HG03575 (cell line): ENCODE measurements at regions not wholly inside any gene's neighbourhood (a gene's known extent, or its start where the extent isn't known, plus 50 kb on each side); places are given as distances from the start of the nearest gene placed in this dataset.
"Not testable (repeated sequence)": the region's sequence is repeated elsewhere in the genome, so short reads cannot be mapped to it uniquely, and the experiment has no call there.

ENCODE experiments used
- ATAC-seq: cut with Tn5 transposase; IDR thresholded peaks from one replicate; pipeline ENCODE4 v1.9.1; 2021; ENCODE audit not compliant: unreplicated experiment, insufficient number of reproducible peaks, low FRiP score; ENCODE audit errors: extremely low read depth

DNA sequence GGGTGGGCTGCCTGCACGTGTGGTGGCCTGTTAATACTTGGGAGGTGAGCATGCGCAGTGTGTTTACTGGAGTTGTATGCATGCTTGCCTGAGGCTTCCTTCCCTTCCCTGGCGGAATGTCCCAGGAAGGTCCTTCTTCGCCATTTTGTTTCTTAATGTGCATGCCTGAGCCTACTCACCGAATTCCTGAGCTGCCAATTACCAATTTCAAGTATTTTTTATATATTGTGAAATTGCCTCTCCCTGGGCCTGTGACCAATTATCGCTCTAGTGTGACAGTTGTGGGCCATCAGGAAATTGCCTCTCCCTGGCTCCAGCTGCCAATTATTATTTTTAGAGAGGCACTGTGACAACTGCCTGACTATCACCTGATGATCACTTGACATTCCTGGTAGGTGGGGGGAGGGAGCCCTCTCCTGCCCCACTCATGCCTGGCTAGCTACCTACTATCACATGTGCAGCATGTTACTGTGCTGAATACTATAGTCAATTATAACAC is 70.0 kb downstream of the FAM50B start:
- ATAC-seq, result no peak

DNA sequence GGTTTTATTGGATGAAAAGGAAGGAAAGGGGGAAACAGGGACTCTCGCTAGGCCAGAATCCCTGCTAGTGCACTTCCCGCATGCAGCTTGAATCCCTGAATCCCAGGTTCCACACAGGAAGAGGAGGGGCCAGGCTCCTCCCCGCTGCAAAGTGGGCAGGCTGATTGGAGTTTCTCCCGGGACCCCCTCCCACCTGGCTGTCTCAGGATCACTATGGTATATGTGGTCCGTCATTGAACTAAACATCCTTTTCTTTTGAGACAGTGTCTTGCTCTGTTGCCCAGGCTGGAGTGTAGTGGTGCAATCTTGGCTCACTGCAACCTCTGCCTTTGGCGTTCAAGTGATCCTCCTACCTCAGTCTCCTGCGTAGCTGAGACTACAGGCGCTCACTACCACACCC is 70.7 kb downstream of the FAM50B start:
- no peak for ATAC-seq

DNA sequence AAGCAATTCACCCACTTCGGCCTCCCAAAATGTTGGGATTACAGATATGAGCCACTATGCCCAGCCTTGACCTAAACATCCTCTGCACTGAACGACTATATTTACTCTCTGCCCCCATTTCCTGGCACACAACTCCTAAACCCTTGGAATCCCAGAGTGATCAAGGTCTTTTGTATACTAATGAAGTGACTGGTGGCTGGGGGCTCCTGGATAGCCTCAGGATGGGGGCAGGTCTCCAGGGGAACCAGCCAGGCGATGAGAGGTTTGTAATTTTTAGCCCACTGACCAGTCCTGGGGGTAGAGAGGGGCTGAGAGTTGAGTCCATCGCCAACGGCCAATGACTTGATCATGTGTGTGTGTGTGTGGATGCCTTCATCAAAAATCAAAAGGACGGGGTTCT is 71.1 kb downstream of the FAM50B start:
- no peak for ATAC-seq

DNA sequence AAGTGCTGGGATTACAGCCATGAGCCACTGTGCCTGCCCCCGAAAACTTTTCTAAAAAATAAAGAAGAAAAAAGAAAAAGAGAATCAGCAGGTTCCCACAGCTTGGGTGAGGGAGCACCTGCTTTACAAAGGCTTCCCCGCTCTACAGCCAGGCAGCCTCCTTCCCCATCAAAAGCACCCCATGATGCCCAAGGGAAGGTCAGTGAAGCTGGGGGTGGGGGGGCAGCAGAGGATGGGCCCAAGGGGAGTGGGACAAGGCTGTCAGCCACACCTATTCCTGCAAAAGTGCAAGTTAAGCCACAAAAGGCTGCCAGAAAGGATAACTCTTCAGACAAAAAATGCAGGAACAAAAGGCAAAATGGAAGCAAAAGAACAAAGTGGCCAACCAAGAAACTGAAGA is 72.5 kb downstream of the FAM50B start:
- no peak for ATAC-seq

DNA sequence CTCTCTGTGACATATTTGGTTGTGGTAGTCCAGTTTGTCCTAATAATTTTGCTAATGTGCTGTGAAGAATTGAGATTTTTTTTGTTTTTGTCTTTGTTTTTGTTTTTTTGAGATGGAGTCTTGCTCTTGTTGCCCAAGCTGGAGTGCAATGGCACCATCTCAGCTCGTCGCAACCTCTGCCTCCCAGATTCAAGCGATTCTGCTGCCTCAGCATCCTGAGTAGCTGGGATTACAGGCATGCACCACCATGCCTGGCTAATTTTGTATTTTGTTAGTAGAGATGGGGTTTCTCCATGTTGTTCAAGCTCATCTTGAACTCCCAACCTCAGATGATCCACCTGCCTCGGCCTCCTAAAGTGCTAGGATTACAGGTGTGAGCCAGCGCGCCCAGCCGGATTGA is 73.4 kb downstream of the FAM50B start:
- not testable (repeated sequence) for ATAC-seq

DNA sequence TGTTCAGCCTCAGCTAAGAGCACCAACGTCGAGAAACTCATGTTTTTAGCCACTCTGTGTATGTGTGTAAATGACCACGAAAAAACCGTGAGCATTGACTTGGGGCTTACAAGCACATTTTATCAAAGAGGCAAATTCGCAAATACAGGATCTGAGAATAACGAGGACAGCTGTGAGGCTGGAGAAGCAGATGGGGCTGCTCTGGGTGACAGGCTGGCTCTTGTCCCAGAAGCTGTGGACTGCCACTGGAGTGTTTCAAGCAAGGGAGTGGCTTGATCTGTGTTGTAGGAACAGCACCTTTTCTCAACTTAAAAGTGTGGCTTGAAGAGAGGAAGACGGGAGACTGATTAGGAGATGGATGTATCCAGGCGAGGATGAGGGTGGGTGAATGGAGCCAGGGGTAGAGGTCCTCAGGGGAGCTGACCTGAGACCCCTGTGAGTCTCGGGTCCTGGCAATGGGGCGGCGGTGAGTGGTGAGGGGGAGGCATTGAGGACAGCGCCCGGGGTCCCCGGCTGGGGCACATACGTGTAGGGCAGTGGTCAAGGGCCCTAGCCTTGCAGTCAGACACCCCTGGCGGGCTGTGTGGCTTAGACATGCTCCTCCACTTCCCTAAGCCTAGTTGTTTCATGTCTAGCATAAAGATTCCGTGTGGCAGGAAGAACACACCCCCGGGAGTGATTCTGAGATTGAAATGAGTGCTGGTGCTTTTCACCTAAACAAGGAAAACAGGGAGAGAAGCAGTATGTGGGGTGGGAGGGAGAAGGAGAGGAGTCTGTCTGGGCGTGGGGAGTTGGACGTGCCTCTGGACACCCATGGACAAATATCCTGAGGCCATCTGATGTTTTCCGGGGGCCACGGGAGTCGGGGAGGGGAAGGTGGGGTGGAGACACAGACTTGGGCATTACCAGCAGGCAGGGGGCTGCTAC is 76.3 kb downstream of the FAM50B start:
- ATAC-seq, result not testable (repeated sequence)

DNA sequence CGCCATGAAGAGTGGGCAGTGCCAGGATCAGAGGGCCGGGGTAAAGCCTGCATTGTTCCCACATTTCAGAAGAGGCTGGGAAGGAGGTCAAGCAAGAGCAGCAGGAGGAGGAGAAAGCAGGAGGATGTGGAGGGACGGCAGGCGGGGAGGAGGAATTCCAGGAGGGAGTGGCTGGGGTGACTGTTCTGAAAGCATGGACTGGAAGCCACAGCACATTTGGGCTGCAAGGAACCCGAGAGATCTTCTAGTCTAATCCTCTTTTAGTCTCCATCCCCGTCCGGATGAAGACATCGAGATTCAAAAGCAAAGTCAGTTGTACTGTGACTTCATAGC is 76.9 kb downstream of the FAM50B start:
- ATAC-seq, result no peak

DNA sequence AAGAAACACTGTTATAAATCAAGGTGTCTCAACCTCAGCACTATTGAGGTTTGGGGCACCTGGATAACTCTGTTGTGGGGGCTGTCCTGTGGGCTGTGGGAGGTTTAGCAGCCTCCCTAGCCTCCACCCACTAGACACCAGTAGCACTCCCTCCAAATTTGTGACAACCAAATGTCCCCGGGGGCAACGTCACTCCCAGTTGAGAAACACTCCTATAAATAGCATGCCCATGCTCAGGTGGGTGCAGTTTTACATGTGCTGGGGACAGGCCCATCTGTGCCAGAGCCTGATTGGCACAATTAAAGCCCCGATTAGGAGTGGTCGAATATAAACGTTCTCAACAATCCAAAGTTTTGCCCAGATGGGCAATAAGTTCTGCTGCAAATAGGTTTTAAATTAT is 78.9 kb downstream of the FAM50B start:
- no peak for ATAC-seq

DNA sequence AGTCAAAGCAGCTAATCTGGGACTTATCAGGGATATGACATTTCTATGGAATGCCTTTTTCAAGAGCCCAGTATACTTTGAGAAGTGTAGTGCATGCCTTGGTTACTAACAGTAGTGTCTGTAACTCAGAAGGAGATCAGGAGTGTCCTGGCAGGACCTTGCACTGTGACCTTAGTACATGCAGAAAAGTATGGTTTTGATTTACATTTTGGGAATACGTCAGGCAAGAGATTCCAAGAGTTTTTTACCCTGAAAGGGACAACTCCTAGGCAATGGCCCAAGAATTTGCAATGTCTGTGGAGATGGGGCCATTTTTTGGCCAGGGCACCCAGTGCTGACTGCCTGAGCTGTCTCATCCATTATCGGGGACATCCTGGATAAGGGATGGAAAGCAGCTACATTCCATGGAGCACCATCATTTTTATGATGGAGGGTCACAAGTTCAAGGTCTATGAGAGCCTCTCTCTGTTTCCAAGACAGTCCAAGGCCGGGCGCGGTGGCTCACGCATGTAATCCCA is 80.2 kb downstream of the FAM50B start:
- no peak for ATAC-seq

DNA sequence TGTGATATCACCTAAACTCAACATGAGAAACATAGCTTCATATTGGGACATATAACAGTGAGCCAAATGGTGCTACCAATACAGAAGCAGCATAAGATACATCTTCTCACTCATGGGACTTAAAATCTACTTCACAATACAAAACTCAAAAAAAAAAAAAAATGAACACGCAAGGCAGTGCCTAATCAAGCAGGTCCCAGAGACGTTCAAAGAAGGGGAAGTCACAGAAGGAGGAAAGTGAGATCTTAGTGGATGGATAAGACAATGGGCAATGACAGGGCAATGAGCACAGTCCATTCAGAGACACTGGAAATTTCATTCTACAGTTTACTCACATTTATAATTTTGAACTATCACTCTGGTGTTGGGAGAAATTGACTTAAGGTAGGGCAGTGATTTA is 88.3 kb downstream of the FAM50B start:
- no peak for ATAC-seq

DNA sequence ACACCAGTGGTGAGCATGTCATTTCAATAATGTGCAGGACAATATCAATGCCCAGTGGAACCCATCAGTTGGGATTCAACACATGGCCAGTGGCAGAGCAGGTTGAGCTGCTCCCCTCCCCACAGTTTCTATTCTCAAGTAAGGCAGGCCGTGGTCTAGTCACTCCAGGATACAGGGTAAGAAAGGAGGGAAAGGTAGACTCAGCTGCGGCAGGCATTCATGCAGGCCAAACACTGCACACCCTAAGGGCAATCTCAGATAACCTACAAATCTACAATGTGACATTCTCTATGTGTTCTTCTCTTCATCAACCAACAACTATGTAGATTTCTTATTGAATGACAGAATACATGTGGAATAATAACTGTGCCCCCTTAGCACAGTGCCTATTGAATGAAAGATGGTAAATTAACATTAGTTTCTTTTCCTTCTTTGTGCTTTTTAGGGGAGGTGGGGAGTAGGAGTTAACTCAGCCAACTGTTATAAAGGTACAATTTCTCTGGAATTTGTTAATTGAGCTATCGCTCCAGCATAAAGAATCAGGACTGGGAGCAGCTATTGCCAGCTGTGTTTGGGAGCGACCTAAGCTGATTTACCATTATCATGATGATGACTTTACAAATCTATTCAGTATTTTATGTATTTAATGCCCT is 89.7 kb downstream of the FAM50B start:
- no peak for ATAC-seq

DNA sequence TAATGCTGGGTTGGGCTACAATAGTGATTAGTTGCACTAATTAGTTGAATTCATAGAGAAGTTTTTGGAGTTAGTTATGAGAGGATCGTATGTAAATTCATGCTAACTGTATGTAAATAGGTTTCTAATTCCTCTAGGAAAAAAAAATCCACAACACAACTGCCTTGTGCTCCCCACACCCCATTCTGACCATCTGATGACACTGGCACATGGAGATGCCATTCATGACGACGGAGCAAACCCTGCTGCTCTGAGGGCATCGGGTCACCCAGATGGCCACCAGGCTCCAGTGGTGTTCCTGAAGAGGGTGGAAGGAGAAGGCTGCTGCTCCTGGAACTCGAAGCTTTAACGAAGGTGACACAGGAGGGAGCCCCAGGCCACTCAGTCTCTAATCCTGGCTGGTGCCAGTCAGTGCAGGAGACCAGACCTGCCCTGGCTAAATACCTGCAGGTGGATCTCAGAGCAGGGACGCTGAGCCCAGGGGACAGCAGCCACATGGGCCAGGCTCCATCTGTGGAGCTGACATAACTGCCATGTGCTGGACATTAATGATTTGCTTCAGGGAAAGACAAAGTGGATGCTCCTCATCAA is 90.3 kb downstream of the FAM50B start:
- no peak for ATAC-seq

DNA sequence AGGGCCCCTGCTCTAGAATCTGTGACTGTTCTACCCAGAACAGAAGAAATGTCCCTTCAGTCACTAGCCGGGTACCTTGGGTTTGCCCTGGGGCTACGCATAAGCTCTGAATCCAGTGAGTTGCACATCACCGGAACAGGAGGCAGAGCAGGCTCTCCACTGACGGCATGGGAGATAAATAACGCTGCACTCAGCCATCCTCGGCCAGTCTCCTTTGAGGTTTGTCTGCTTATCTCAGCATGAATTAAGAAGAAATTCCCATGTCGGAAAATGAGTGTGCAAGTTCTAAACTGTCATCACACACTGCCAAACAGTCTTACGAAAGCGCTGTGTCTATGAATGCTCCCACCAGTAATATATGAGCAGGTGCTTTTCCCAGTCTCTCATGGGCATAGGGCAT is 90.8 kb downstream of the FAM50B start:
- no peak for ATAC-seq

DNA sequence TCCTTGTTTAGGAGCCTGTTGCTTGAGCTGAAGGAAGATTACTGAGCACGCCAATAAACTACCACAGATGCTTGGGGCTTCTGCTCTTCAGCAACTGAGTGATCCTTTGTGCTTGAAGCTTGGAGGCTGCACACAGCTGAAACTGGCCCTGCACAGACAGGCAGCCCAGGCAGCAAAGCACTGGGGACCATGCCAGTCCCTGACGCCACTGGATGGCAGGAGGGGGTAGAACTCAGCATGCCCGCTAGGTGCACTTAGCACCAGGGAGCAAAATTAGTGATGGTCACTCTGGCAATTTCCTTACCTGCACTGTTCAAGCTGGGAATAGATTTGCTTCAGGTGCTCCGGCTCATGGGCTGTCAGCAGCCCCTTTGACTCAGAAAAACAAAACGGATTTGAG is 91.5 kb downstream of the FAM50B start:
- ATAC-seq, result no peak

DNA sequence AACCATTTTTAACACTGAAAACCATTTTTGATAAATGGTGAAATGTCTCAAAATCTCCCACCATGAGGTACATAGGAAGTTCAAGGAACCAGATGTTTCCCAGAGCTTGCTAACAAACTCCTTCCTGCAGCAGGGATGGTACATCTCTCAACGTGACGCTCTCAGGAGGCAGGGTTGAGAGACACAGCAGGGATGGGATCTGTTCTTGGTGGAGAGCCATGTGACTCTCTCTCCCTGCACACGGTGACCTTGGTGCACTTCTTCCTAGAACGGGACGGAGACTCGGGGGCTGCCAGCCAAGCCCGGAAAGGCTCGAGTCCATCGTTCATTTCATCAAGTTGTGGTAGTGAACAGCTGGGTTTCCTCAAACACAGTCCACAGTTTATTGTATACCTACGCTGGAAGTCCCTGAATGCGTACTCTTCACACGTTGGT is 94.2 kb downstream of the FAM50B start:
- no peak for ATAC-seq

DNA sequence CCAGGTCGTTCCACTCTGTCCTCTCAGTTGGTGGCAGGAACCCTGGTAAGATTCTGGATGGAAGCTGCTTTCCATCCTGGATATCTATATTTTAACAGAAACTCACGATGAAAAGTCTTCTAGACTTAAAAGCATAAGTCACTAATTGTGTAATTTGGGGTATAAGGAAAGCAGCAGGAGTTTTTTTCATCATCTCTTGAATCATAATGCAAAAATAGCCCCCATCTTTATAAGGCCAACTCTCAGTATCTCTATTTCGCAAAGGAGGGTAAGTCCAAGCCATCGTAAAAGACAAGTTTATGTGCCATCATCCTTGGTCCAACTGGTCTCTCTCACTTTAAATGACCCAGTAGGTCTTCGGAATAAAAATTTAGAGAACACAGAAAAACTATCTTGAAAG is 95.1 kb downstream of the FAM50B start:
- ATAC-seq, result no peak

DNA sequence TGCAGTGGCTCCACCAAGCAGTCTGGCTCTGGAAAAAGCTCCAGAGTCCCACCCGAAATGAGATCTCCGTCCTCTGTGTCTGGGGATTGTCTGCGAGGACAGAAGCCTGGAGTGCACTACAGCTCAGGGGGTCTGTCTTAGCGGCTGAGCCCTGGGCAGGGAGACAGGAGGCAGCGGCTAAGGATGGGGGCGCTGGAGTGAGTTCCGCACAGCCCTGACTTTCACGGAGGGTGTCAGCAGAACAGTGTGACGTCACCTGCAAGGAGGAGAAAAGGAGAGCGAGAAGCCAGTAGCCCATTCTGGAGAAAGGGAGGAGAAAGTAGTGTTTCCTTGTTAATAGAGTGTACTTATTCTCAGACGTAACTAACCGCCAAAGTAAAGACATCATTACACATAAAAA is 97.6 kb downstream of the FAM50B start:
- no peak for ATAC-seq

DNA sequence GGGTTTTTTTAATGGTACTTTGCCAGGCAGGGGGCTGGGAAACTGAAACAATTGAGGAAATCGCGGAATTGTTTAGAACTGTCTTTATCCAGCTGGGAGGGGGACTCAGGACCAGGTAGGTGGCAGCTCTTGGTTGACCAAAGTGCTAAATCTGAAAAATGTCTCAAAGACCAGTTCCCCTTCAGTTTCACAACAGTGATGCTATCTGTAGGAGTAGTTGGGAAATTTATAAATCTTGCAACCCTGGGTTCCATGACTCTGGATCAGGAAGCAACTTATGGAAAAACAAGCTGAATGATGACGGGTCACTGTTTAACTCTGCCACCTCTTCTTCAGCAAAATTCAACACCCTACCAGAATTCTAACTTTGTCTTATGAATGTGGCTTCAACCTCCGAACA is 99.7 kb downstream of the FAM50B start:
- no peak for ATAC-seq

DNA sequence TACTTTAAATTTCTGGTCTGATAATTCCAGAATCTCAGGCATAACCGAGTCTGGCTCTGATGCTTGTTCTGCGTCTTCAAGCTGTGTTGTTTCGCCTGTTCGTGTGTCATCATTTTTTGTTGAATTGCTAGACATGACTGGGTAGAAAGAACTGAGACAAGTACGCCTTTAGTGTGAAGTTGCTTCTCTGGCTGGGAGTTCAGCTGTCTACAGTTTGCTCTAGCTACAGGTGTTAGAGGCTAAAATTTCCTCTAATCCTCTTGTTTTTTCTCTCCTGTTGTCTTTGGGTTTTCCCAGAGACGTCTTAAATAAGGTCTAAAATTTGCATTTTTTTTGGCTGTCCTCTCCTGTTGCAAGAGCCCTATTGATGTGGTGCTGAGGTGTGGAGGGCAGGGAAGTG is 100.3 kb downstream of the FAM50B start:
- no peak for ATAC-seq

DNA sequence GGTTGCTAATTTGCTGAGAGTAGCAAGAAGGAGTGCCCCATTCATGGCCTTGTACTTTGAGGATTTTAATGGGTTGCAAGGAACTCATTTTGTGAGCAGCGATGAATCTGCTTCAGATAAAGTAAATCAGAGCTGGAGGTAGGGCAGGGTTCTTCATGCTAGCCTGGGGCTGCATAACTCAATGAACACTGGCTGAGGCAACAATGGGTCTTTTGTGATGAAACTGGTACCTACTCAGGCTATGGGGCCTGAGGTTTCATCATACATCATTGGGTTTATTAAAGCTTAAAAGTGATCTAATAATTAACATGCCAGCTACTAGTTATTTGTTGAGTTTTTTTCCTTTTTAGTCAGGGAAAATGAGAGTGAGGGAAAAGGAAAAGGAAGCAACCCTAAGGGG is 106.9 kb downstream of the FAM50B start:
- ATAC-seq, result no peak
